ENCODE measurements at regions not wholly inside any gene's neighbourhood (a gene's known extent, or its start where the extent isn't known, plus 50 kb on each side); places are given as distances from the start of the nearest gene placed in this dataset.
"Not testable (repeated sequence)": the region's sequence is repeated elsewhere in the genome, so short reads cannot be mapped to it uniquely, and the experiment has no call there.

GRCh38 chr7:67625257-67625737 lies 628.7 kb downstream of the TYW1 start:
- DNase-seq = peak; percentile 18

- no peak for DNase-seq
Measured at GRCh38 chr7:67631476-67631875, 634.8 kb downstream of the TYW1 start.

DNA sequence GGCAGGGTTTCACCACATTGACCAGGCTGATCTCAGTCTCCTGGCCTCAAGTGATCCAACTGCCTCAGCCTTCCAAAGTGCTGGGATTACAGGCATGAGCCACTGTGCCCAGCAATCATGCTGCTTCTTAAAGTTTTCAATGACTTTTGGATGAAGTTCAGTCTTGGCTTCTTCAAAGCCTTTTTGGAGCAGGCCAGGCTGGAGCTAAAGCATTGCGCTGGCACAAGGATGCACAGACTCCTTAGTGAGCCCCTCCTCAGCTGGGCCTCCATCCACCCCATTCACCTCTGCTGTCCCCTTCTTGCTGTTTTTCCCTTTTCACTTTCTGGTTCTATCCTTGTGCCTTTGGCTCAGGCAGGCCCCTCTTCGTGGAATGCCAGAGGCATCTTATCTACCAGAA lies 638.6 kb downstream of the TYW1 start:
- DNase-seq = no peak

DNA sequence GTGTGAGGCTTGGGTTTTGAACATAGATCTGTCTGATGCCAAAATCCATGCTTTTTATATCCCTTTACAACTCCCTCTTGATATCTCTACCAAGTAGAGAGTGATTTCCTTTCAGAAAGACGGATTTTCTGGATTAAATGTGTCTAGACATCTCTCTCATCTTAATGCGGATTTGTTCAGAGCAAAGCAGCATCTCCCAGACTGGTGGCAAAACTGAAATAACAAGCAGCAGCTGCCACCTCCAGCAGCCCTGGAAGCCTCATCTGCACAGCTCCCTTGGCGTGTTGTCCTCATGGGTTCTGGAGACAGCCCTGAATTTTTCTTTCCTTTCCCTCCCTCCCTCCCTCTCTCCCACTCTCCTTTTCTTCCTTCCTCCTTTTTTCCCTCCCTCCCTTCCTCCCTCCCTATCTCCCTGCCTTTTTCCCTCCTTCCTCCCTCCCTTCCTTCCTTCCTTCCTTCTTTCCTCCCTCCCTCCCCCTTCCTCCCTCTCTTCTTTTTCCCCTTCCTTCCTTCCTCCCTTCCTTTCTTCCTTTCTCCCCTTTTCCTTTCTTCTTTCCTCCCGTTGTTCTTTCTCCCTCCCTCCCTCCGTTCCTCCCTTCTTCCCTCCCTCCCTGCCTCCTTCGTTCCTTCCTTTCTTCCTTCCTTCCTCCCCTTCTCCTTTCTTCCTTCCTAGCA lies 639.9 kb downstream of the TYW1 start:
- DNase-seq = no peak

DNA sequence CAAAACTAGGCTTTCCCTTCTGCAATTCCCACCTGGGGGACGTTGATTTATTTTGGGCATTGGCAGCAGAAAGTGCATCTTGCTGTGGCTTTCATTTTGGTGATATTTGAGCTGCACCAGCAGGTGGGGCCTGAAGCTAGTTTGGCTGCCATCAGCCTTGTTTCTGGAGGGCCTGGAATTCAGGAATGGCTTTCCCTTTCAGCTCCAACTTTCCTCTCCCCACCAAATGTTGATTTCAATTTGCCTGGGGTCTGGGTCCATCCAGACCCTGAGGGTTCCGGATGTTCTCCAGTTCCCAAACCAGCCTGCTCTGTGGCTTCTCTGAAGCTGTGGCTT lies 640.4 kb downstream of the TYW1 start:
- DNase-seq = no peak

DNA sequence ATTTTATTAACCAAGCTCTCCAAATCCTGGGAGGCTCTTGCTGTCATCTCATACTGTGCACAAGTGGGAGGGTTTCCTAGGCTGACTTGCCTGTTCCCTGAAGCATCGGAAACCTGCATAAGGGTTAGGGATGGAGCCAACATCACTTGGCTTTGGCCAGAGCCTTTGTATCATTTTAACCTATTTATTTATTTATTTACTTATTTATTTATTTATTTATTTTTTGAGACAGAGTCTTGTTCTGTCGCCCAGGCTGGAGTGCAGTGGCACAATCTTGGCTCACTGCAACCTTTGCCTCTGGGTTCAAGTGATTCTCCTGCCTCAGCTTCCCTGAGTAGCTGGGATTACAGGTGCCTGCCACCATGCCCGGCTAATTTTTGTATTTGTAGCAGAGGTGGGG lies 645.9 kb downstream of the TYW1 start:
- not testable (repeated sequence) for DNase-seq

- no peak for DNase-seq
Measured at GRCh38 chr7:67644151-67644550, 647.5 kb downstream of the TYW1 start.

GRCh38 chr7:67652937-67653336 lies 656.3 kb downstream of the TYW1 start:
- DNase-seq = no peak

GRCh38 chr7:67653856-67654454 lies 657.3 kb downstream of the TYW1 start:
- no peak for DNase-seq

DNA sequence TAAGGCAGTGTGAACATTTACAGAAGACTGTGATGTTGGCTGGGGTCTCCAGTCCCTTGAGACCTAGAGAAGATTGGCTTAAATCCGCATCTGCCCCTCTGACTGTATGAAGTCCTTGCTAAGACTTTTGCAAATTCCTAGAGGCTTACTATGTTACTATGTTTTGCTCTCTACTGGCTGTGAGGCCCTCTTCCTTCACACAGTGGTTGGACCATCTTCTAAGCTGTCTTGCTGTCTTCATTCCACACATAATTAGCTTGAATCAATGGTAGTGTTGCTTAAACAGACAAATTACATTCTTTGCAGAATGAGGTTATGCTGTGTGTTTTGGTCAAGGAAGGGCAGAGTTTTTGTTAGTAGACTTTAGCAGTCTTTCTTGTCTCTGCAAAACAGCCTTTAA lies 658.0 kb downstream of the TYW1 start:
- DNase-seq = no peak

- no peak for DNase-seq
Measured at GRCh38 chr7:67655168-67655567, 658.5 kb downstream of the TYW1 start.

DNA sequence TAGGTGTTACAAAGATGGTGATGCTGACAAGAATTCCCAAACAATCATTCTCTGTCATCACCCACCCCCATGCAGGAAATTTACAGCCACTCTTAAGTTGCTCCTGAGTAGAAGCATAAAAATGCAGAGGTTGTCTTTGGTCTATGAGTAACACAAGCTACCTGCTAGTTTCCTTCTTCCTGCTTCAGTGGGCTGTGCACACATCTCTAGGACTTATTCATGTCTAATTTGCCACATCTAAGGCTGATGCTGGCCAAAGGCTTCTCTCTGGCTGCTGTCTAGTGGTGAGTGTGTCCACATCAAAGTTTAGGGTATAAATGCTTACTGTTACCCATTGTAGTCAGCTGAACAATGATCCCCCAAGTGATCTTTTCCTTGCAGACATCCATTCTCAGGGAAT lies 662.5 kb downstream of the TYW1 start:
- DNase-seq = no peak

GRCh38 chr7:67662804-67663203 lies 666.2 kb downstream of the TYW1 start:
- DNase-seq = no peak

DNA sequence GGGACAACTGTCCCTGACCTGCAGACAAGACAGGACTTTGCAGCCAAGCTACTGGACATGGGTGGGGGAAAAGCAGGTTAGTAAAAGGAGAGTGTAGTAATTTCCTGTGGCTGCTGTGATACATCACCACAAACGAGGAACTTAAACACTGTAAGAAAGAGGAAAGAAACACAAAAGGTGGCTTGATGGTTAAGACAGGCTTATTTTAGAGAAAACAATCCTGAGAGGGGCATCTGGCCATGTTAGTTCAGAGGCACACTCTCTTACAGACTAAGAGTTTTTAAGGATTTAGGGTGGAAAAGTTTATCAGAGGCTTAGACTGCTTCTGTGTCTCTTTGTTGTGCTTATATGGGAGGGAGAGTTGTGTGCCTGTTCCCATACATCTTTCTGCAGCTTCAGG lies 667.0 kb downstream of the TYW1 start:
- DNase-seq = no peak

GRCh38 chr7:67666359-67666758 lies 669.7 kb downstream of the TYW1 start:
- DNase-seq = not testable (repeated sequence)

- no peak for DNase-seq
Measured at GRCh38 chr7:67671006-67671548, 674.4 kb downstream of the TYW1 start.

- no peak for DNase-seq
Measured at GRCh38 chr7:67673861-67674260, 677.2 kb downstream of the TYW1 start.

DNA sequence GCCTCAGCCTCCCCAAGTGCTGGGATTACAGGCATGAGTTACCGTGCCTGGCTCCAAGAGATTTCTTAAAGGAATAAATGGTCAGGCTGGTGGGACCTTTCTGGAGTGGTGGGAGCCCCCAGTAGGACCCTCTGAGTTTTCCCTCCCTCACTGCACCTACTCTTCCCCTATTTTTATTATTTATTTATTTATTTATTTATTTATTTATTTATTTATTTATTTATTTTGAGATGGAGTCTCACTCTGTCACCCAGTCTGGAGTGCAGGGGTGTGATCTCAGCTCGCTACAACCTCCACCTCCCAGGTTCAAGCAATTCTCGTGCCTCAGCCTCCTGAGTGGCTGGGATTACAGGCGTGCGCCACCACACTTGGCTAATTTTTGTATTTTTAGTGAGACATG lies 678.2 kb downstream of the TYW1 start:
- not testable (repeated sequence) for DNase-seq

DNA sequence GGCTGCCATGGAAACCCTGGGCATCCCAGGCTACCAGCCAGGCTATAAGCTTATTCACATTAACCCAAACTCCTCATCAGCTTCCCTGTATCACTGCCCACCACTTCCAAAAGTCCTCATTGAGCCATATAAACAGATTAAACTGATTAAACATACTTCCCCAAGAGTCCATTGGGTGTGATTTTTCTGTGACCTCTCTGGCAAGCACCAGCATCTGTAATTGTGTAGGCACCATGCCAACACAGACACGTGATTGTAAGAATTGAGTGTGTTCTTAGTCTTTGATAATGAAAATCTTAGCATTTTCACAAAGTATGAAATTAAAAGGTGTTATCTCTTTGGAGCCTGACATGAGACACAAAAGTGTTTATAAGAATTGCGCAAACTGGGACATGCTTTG lies 679.3 kb downstream of the TYW1 start:
- DNase-seq = no peak

- no peak for DNase-seq
Measured at GRCh38 chr7:67678419-67678818, 681.8 kb downstream of the TYW1 start.

DNA sequence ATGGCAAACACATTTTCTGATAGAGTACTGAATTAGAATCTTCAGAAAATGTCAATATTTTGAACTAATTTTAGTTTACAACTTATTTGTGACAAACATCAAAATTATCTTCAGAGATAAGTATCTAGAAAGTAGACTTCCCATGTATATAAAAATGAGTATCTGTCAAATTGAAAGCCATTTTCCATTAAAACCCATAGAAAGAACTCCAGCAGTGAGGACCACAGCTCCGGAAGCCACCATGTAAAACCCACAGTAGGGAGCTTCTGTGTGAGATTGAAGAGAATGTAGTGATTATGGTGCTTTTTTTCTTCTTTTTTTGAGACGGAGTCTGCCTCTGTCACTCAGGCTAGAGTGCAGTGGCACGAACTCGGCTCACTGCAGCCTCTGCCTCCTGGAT lies 687.0 kb downstream of the TYW1 start:
- DNase-seq = no peak

DNA sequence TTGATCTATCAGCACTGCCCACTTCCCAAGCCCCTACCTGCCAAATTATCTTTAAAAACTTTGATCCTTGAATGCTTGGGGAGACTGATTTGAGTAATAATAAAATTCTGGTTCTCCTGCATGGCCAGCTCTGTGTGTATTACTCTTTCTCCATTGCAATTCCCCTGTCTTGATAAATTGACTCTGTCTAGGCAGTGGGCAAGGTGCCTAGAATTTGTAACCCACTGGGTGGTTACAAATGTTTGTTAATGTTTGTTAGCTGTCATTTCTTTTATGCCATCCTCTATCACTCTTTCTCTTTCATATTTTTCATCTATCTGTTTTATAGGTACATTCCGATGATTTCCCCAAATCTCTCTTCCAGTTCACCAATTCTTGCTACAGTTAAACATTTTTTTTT lies 694.1 kb downstream of the TYW1 start:
- no peak for DNase-seq

GRCh38 chr7:67692425-67692824 lies 695.8 kb downstream of the TYW1 start:
- no peak for DNase-seq

DNA sequence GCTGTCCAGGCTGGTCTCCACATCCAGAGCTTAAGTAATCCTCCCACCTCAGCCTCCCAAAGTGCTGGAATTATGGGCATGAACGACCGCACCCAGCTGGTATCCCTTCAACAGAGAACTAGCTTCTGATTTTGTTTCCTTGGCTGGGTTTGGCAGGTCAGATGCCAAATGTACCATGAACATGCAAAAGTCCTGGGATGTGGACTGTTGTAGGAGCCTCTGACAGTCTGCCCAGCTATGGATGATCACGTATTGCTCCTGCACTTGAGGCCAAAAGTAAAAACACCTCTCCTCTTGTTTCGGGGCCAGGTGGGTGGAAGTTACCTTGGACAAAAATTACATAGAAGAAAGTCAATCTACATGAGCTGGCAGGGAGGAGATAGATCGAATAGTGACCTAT lies 699.5 kb downstream of the TYW1 start:
- no peak for DNase-seq

DNA sequence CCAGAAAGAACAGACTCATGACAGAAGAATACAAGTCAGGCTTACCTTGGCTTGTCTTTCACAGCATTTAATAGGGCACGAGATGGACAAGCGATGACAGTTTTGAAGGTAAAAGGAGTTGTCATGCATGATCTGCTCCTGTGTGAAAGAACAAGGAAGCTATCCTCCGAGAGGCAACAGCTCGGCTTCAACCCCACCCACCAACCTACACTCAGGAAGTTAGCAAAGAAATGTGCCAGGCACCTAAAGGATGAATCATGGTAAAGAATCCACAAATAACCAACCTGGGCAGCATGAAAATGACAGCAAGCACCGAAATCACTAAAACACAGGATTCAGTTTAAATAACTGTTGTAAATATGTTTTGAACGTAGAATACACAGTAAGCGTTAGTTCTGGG lies 700.2 kb downstream of the TYW1 start:
- DNase-seq = no peak
